Cardiac septum (tissue), 1 donor: ENCODE measurements at regions not wholly inside any gene's neighbourhood (a gene's known extent, or its start where the extent isn't known, plus 50 kb on each side); places are given as distances from the start of the nearest gene placed in this dataset.
"Not testable (repeated sequence)": the region's sequence is repeated elsewhere in the genome, so short reads cannot be mapped to it uniquely, and the experiment has no call there.

Experiments used
- DNase-seq: peaks from one replicate; pipeline ENCODE4 v3.0.0-alpha.2; 2020; ENCODE audit warnings: low spot score
- intact Hi-C: fragments of 100-400 bp; cut with DNase I; formaldehyde crosslinking; loops from one replicate; pipeline ENCODE4 v1.14.0; 2022
- donor health status: DM: no; HTN: no; CAD: no.

DNA sequence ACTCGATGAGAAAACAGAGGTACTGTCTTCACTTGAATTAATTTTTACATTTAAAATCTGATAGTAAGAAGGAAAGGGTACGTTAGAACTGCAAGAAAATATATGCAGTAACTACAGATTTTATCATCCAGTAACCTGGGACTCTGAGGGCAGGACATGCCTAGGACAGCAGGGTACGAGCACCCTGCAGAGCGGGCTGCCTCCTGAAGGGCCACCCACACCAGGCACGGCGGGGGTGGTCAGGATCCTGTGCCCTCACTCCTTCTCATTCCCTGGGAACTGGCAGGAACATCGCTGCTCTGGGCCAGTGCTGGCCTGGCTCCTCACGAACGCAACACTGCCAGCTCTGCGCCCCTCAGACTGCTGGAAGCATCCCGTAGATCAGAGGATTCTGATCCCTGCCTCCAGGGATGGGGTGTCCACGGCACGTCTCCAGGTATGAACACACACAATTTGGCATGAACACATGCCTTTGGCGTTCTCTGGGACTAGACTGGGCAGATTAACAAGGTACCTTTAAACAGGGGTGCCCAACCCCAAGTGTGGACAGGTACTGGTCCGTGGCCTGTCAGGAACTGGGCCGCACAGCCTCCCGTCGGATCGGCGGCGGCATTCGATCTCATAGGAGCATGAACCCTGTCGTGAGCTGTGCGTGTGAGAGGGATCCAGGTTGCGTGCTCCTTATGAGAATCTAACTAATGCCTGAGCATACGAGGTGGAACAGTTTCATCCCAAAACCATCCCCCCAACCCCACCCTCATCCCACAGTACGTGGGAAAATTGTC is 99.3 kb upstream of the FAM20C start:
- DNase-seq = no peak
- intact Hi-C loops = no loop called here

DNA sequence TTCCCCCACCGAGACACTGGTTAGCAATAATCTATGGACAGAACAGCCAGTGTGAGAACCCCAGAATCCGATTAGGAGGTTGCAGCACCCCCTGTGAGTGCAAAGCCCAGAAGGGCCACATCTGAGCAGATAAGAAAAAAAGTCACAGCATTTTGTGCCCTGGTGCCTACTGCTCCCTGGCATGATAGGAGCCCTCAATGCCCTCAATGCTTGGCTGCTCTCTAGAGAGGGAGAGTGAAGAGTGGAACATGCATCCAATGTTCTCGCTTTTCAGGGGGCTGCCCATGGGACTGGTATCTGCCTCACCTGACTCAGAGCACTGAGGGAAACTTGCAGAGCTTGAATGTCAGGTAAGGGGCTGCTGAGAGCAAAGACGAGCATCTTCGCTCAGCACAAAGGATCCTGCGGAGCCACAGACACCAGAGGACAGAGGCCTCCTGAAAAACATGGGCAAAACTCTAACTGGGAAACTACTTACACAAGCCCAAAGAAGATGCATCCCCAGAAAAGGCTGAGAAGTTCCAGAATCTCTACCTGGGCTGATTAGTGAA is 98.0 kb upstream of the FAM20C start:
- no peak for DNase-seq
- intact Hi-C loops = no loop called here

DNA sequence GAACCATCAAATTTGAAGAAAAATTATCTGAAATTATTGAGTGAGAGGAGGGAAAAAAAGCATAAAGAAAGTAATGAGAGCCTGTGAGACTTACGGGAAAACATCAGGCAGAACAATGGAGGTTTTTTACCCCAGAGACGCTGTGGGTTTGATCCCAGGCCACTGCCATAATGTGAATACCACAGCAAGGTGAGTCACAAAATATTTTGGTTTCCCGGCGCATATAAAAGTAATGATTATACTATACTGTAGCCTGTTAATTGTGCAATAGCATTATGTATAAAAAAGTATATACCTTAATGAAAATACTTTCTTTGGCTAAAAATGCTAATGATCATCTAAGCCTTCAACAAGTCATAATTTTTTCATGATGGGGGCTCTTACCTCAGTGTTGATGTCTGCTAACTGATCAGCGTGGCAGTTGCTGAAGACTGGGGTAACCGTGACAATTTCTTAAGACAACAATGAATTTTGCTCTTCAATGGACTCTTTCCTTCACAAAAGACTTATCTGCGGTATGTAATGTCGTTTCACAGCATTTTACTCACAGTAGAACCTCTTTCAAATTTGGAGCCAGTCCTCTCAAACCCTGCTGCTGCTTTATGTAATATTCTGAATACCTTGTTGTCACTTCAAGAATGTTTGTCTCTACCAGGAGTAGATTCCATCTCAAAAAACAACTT is 97.0 kb upstream of the FAM20C start:
- intact Hi-C loops = no loop called here
- no peak for DNase-seq

DNA sequence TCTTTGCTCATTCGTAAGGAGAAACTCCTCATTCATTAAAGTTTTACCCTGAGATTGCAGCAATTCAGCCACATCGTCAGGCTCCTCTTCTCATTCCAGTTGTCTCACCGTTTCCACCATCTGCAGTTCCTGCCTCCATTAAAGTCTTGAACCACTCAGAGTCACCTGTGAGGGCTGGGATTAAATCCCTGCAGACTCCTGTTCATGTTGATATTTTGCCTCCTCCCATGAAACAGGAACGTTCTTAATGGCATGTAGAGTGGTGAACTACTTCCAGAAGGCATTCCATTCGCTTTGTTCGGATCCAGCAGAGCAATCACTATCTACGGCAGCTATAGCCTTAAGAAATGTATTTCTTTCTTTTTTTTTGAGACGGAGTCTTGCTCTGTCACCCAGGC is 96.5 kb upstream of the FAM20C start:
- DNase-seq = no peak
- intact Hi-C loops = no loop called here

DNA sequence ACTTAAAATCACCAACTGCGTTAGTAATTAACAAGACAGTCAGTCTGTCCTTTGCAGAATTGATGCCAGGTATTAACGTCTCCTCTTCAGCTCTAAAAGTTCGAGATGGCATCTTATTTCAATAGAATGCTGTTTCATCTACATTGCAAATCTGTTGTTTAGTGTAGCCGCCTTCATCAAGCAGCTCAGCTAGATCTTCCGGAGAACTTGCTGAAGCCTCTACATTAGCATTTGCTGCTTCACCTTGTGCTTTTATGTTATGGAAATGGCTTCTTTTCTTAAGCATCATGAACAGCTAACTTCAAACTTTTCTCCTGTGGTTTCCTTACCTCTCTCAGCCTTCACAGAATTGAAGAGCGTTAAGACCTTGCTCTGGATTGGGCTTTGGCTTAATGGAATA is 95.5 kb upstream of the FAM20C start:
- intact Hi-C loops = no loop called here
- DNase-seq = no peak

DNA sequence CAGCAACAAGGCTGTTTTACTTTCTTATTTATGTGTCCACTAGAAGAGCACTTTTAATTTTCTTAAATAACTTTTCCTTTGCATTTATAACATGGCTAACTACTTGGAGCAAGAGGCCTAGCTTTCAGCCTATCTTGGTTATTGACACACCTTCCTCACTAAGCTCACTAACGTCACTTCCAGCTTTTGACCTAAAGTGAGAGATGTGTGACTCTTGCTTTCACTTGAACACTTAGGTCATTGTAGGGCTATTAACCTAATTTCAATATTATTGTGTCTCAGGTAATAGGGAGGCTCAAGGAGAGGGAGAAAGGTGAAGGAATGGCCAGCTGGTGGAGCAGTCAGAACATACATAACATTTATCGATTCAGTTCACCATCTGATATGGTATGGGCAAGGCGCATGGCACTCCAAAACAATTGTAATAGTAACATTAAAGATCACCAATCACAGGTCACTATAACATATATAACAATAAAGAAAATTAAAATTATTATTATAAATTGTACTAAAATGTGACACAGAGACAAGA is 95.0 kb upstream of the FAM20C start:
- intact Hi-C loops = no loop called here
- DNase-seq = no peak

DNA sequence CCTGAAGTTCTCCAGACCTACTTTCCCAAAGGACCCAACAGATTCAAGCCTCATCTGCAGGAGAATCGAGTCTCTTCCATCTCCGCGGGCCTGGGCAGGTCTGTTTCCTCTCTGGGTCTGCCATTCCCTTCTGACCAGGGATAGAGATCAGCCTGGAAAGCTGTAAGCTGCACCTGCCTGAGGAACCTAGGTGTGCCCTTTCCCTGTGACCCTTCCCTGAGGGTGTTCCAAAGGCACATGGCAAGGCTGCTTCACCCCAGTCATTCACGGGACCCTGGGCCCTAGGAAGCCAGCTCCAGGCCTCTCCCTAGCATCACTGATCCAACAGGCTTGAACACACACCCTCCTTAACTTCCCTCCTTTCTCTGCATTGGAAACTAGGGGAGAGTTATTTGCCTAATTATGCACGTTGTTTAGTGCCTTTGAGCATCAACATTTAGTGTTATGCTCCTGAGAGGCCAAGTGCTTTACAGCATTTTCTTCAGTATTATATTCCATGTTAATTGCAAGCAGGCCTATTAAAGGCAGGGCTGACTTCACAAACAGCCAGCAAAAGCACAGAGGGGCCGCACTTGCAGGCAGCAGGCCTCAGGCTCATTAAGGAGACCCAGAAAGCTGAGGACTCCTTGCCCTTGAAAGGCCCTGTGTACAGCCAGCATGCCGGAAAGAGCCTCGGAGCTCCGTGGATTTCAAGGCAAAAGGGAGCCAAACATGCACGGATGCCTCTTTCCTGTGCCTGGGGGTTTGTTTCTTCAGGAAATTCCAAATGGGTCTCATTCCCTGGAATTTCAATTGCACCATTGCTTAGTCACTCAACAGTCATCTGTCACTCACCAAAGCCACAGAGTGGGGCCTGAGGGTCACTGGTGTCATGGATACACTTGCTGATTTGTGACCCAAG is 91.0 kb upstream of the FAM20C start:
- intact Hi-C loops = no loop called here
- no peak for DNase-seq

DNA sequence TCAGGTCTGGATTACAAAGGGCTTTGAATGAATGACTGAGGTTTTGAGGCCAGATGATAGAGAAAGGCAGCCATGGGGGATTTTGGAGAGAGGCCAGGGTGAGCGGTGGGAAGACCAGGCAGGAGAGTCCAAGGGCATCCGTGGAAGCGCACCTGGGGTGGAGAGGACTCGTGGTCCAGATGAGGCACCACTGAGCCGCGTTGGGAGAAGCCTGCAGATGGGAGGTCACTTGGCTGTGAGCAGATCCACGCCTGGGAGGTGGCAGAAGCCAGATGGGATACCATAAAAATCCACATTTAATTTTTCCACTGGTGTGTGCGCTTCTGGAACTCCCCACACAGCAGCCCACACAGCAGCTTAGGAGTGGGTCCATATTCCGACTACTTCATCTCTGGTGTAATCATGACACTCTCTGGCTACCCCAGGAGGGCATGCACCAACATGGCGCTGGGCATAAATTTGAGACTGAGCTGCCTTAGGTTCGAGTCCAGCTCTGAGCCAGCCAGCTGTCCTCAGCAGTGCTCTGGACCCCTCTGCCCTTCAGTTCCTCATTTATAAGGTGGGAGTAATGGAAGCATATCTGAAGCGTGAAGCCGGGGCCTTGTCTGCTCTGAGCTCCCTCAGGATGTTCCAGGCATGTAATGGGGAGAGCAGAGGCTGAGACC is 90.2 kb upstream of the FAM20C start:
- no peak for DNase-seq
- intact Hi-C loops = no loop called here

DNA sequence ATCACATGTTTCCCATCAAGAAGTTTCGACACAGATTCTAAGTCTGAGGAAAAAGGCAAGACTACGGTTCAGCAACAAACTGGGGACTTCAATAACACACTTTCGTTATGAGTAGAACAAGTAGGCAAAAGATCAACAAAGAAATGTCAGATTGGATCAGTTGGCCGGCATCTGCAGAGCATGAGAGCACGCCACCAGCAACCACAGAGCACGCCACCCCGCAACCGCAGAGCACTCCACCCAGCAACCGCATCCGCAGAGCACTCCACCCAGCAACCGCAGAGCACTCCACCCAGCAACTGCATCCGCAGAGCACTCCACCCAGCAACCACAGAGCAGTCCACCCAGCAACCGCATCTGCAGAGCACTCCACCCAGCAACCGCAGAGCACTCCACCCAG is 89.7 kb upstream of the FAM20C start:
- intact Hi-C loops = no loop called here
- DNase-seq = no peak

DNA sequence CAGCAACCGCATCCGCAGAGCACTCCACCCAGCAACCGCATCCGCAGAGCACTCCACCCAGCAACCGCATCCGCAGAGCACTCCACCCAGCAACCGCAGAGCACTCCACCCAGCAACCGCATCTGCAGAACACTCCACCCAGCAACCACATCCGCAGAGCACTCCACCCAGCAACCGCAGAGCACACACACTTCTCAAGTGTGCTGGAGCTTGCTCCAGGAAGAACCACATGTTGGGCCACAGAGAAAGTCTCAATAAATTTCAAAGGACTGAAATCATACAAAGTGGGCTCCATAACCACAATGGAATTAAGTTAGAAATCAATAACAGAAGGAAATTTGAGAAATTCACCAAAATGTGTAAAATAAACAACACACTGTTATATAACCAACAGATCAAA is 88.4 kb upstream of the FAM20C start:
- intact Hi-C loops, DNase-seq: not testable (repeated sequence)

DNA sequence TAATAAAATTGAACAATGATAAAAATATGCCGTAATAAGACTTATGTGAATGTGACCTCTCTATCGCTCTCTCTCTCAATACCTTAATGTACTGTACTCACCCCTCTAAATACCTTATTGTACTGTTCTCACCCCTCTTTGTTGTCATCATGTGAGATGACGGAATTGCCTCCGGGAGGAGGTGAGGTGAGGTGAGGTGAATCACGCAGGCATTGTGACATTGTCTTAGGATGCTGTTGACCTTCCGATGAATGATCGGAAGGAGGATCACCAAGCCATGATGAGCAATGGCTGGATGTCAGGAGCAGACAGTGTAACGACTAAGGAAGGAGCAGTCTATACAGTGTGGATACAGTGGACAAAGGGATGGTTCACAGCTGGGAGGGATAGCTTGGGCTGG is 87.4 kb upstream of the FAM20C start:
- intact Hi-C loops = no loop called here

DNA sequence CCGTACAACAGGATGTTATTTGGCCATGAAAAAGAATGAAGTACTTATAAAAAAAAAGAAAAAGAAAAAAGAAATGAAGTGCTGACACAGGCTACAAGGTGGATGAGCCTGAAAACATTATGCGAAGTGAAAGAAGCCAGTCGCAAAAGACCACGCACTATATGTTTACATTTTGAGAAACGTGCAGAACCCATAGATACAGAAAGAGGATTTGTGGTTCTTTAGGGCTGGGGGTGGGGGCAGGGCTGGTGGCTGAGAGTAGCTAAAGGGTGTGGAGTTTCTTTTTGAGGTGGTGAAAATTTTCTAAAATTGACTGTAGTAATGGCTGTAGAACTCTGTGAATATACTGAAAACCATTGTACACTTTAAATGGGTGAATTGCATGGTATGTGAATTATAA is 86.0 kb upstream of the FAM20C start:
- DNase-seq = no peak
- intact Hi-C loops = no loop called here

More for the DNA sequence above, 87.4 kb upstream of the FAM20C start:
- no peak for DNase-seq

DNA sequence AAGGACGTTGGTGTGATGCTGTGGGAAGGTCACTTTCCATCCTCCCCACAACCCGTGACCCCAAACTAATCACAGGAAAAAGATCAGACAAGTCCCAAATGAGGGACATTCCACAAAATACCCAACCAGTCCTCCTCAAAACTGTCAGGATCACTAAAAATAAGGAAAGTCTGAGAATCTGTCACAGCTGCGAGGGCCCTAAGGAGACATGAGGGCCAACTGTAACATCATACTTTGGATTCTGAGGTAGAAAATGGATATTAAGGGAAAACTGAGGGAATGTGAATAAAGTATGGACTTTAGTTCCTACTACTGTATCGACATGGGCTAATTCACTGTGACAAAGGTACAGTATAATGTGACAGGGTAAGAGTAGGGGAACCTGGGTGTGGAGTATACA is 85.1 kb upstream of the FAM20C start:
- intact Hi-C loops = no loop called here
- DNase-seq = no peak

DNA sequence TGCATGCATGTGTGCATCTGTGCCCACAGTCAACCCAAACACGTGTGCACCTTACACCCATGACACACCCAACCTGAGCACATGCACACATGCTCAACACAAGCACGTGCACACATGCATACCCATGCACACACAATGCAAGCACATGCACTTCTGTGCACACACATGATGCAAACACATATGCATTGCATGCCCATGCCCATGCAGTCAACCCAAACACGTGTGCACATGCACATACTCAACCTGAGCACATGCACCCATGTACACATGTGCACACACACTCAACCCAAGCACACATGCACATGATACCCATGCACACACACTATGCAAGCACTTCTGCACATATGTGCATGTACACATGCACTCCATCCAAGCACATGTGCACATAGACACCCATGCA is 84.5 kb upstream of the FAM20C start:
- intact Hi-C loops = no loop called here
- no peak for DNase-seq

DNA sequence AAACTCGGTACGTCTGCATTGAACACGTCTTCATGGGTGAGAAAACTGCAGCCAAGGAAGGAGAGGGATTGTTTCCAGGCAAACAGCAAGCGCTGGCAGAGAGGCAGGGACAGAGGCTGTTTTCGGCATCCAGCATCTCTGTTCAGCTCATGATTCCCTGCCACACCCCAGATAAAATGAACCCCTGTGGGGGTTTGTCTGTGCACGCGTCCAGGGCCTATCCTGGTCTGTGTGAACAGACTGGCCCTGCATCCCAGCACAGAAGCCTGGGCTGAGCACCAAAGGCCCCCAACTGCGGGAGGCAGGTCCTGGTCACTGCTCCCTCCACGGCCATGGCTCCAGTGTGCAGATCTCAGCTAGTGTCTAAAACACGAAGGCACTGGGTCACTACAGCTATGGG is 83.3 kb upstream of the FAM20C start:
- no peak for DNase-seq
- intact Hi-C loops = no loop called here

DNA sequence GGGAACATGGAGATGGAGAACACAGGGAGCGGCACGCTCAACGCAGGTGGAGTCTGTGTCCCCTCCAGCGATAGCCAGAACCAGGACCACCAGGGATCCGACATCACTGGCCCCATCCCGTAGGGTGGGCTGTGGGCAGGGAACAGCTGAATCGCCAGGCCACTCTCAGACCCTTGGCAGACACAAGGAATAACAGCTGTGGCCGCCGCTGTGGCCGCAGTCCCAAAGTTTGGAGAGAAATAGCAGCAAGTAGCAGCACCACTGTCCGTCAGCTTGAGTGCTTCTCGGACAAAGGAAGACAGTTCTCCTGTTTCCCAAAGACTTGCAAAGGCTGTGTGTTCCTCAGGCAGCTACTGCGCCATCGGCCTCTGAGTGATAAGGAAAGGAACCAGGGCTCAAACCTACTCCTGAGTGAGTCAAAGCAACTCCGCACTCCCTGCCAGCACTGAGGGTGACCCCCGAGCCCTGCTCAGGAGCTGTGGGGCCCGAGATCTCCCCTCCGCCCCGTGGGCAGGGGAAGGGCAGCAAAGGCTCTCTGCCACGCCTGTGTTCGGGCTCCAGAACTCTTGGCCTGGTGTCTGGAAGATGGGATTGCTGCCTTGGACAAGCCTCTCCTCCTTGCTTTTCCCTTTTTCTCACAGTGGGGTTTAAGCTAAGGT is 82.3 kb upstream of the FAM20C start:
- DNase-seq = no peak
- intact Hi-C loops = no loop called here

DNA sequence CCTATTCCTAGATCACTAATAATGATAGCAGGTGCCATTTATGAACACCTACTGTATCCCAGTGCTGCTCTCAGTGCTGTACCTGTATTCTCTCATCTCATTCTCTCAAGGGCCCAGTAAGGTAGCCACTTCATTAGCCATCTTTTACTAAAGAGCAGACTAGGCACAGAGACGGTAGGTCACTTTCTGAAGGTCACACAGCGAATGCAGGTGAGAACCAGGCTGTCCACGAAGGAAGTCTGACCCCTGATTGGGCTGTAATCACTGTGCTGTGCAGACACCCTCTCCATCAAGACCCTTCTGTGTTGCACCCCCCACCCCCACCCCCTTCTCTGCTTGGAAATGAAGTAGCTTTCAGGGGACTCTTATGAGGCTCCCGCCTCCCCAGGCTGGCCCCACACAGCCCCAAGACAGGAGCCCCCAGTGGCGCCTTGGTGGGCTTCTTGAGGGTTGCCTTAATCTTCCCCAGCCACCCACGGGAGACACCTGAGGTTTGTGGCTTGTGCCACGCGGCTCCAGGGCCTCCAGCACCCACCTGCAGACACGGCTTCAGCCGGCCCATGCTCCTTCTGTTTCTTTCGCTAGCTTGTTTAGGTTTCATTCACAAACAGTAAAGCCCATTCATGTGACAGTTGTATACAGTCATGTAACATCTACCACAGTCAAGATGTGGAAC is 81.7 kb upstream of the FAM20C start:
- no peak for DNase-seq
- intact Hi-C loops = no loop called here

DNA sequence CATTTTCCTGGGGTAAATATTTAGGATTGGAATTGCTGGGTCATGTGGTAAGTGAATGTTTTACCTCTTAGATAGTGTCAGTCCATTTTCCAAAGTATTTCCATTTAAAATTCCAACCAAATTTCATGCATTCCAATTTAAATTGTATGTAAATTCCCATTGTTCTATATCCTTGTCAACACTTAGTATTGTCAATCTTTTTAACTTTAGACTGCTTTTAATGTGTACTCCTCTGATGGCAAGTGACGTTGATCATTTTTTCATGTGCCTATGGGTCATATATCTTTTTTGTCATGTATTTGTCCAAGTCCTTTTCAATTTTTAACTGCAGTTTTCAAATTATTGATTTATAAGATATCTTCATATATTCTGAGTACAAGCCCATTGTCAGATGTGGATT is 80.8 kb upstream of the FAM20C start:
- intact Hi-C loops = no loop called here
- DNase-seq = no peak
